GM12892 (cell line): ENCODE measurements at regions not wholly inside any gene's neighbourhood (a gene's known extent, or its start where the extent isn't known, plus 50 kb on each side); places are given as distances from the start of the nearest gene placed in this dataset.

ENCODE experiments used
- POLR2A ChIP-seq: IDR thresholded peaks from 2 replicates; pipeline ENCODE4 v1.6.1; 2011; ENCODE audit warnings: low read depth, low read length, control low read depth
- POLR2AphosphoS5 ChIP-seq: IDR thresholded peaks from 2 replicates; pipeline ENCODE4 v1.6.1; 2011; ENCODE audit warnings: low read depth, low read length, control low read depth
- TAF1 ChIP-seq: IDR thresholded peaks from 2 replicates; pipeline ENCODE4 v1.6.1; 2011; ENCODE audit warnings: low read depth, mild to moderate bottlenecking, control low read depth, low read length, borderline replicate concordance

- TF ChIP-seq POLR2A, result no peak
- TF ChIP-seq TAF1, result no peak
- TF ChIP-seq POLR2AphosphoS5, result no peak
Measured at GRCh38 chr1:241417258-241417657, 60.3 kb upstream of the RGS7 start.
